Natural killer cell (primary cell): ENCODE measurements at regions not wholly inside any gene's neighbourhood (a gene's known extent, or its start where the extent isn't known, plus 50 kb on each side); places are given as distances from the start of the nearest gene placed in this dataset.

Experiments
- ATAC-seq, 3 donors: fragments of 150-1000 bp in 2 of 3; fragments of 200-7000 bp in 1 of 3; cut with Tn5 transposase; 1 replicate in 1 of 3; 2 replicates in 2 of 3; pipeline ENCODE4 v1.10.0; 2021; ENCODE audit warnings: mild to moderate bottlenecking in 2 of 3, moderate library complexity in 2 of 3
- DNase-seq, 2 donors: peaks; one replicate each; pipeline versions ENCODE4 v3.0.0 to v3.0.0-alpha.2; 2013 to 2021; ENCODE audit warnings: mixed read lengths in 1 of 2
- H3K27ac ChIP-seq: one replicate; pipeline ENCODE4 v1.5.1; 2013; ENCODE audit warnings: mild to moderate bottlenecking, low read length
- H3K27me3 ChIP-seq: one replicate; pipeline ENCODE4 v1.6.1; 2013; ENCODE audit warnings: low read length; ENCODE audit not compliant: control insufficient read depth, insufficient read depth
- H3K36me3 ChIP-seq: one replicate; pipeline ENCODE4 v1.6.1; 2013; ENCODE audit warnings: low read length; ENCODE audit not compliant: control insufficient read depth, insufficient read depth
- H3K4me1 ChIP-seq: one replicate; pipeline ENCODE4 v1.6.1; 2013; ENCODE audit warnings: low read length; ENCODE audit not compliant: control insufficient read depth, insufficient read depth
- H3K4me3 ChIP-seq: one replicate; pipeline ENCODE4 v1.5.1; 2013; ENCODE audit warnings: low read length
- H3K9me3 ChIP-seq: one replicate; pipeline ENCODE4 v1.6.1; 2013; ENCODE audit warnings: low read length; ENCODE audit not compliant: control insufficient read depth, insufficient read depth
- H3K27ac Mint-ChIP-seq, 2 donors: one replicate each; pipeline ENCODE4 v1.8.0; 2022; ENCODE audit warnings: mild to moderate bottlenecking in 2 of 2, mixed read lengths in 2 of 2, moderate library complexity in 1 of 2
- H3K27me3 Mint-ChIP-seq, 2 donors: one replicate each; pipeline ENCODE4 v1.8.0; 2022; ENCODE audit warnings: low read depth in 2 of 2, mixed read lengths in 2 of 2
- H3K36me3 Mint-ChIP-seq: one replicate; pipeline ENCODE4 v1.8.0; 2022; ENCODE audit warnings: mixed read lengths
- H3K4me1 Mint-ChIP-seq, 2 donors: one replicate each; pipeline ENCODE4 v1.8.0; 2022; ENCODE audit warnings: mixed read lengths in 2 of 2
- H3K4me3 Mint-ChIP-seq: one replicate; pipeline ENCODE4 v1.8.0; 2022; ENCODE audit warnings: mild to moderate bottlenecking, moderate library complexity, mixed read lengths
- H3K9me3 Mint-ChIP-seq, 2 donors: one replicate each; pipeline ENCODE4 v1.8.0; 2022; ENCODE audit warnings: mixed read lengths in 2 of 2
- CTCF ChIP-seq: fragments of 200-600 bp; IDR thresholded peaks from one replicate; pipeline ENCODE4 v1.8.0; 2022; ENCODE audit warnings: antibody characterized with exemption
- WGBS: methylation state at CpG from one replicate; pipeline ENCODE4 v1.1.7; 2013; ENCODE audit warnings: missing lambda C conversion rate; ENCODE audit not compliant: insufficient coverage; 5-methylcytosine and 5-hydroxymethylcytosine counted together
- intact Hi-C: fragments of 100-400 bp; cut with micrococcal nuclease; formaldehyde crosslinking; loops from one replicate; pipeline ENCODE4 v1.14.2; 2022

DNA sequence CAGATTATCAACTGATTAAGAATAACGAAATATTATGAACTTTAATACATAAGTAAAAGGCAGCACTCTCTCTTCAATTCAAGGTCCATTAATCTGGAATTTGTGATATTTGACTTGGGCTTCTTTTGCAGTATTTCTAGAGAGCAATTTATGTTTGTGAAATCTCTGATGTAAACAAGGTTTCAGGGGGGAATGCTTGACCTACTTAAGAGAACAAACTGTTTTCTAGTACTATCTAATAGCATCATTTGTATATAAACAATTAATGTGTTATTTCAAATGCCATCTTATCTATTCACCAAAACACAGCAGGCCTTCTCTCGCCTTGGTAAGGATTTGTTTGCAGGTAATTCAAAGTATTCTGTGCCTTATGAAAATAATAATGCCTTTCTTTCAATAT, 103.6 kb upstream of the FST start:
- ATAC-seq = no peak
- no peak overlapping the region for H3K4me3 Mint-ChIP-seq
- H3K36me3 Mint-ChIP-seq = no peaks in the 10 kb centered on the region
- peaks cover 4 to 5% of the 10 kb centered on the region in 2 donors for H3K9me3 Mint-ChIP-seq
- intact Hi-C loops = no loop called here
- Histone ChIP-seq H3K4me1 (no peaks in the 10 kb centered on the region), H3K4me3 (no peak overlapping the region), H3K9me3 (no peaks in the 10 kb centered on the region), H3K36me3 (no peaks in the 10 kb centered on the region), H3K27ac (no peak overlapping the region), H3K27me3 (no peaks in the 10 kb centered on the region)
- no peak for TF ChIP-seq CTCF
- H3K27ac Mint-ChIP-seq = no peak overlapping the region
- no peaks in the 10 kb centered on the region for H3K4me1 Mint-ChIP-seq
- H3K27me3 Mint-ChIP-seq = no peaks in the 10 kb centered on the region
- no CpG with 5 or more reads among the region's 2 CpGs for WGBS
- DNase-seq = no peak

DNA sequence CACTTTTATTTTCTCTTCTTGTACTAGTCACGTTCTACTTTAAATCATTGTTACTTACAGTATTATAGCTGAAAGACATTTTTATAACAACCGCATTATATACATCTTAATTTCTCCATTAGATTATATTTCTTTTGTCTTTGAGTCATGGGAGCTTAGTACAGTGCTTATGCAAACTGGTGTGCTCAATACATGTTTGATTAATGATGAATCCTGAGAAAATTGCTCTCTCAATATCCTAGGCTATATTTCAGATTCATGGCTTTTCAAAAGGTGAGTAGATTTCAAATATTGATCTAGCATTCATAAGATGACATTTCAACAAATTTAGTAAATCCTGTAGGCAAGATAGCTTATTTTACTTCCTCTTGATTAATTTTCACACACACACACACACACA, 102.2 kb upstream of the FST start:
- Mint-ChIP-seq H3K4me1 (no peaks in the 10 kb centered on the region), H3K27me3 (no peaks in the 10 kb centered on the region), H3K36me3 (no peaks in the 10 kb centered on the region), H3K4me3 (no peak overlapping the region), H3K27ac (no peak overlapping the region), H3K9me3 (peaks cover 4 to 8% of the 10 kb centered on the region in 2 donors)
- no CpG with 5 or more reads among the region's 2 CpGs for WGBS
- Histone ChIP-seq H3K27ac (no peak overlapping the region), H3K4me3 (no peak overlapping the region), H3K36me3 (no peaks in the 10 kb centered on the region), H3K4me1 (no peaks in the 10 kb centered on the region), H3K27me3 (no peaks in the 10 kb centered on the region), H3K9me3 (no peaks in the 10 kb centered on the region)
- DNase-seq (no peak), ATAC-seq (no peak)
- TF ChIP-seq CTCF = no peak
- intact Hi-C loops = no loop called here

- no peaks in the 10 kb centered on the region for H3K36me3 Mint-ChIP-seq
- Histone ChIP-seq H3K27ac (no peak overlapping the region), H3K4me3 (no peak overlapping the region), H3K27me3 (no peaks in the 10 kb centered on the region), H3K4me1 (no peaks in the 10 kb centered on the region), H3K9me3 (no peaks in the 10 kb centered on the region), H3K36me3 (no peaks in the 10 kb centered on the region)
- ATAC-seq = no peak
- H3K4me3 Mint-ChIP-seq = no peak overlapping the region
- DNase-seq = no peak
- no peak for TF ChIP-seq CTCF
- intact Hi-C loops = no loop called here
- H3K27ac Mint-ChIP-seq = no peak overlapping the region
- H3K4me1 Mint-ChIP-seq = no peaks in the 10 kb centered on the region
- H3K9me3 Mint-ChIP-seq = peaks cover 4 to 8% of the 10 kb centered on the region in 2 donors
- H3K27me3 Mint-ChIP-seq = no peaks in the 10 kb centered on the region
- WGBS = 88% methylated on average over 1 of the region's 3 CpGs
These were observed 101.7 kb upstream of the FST start for GRCh38 chr5:53378590-53379247.

DNA sequence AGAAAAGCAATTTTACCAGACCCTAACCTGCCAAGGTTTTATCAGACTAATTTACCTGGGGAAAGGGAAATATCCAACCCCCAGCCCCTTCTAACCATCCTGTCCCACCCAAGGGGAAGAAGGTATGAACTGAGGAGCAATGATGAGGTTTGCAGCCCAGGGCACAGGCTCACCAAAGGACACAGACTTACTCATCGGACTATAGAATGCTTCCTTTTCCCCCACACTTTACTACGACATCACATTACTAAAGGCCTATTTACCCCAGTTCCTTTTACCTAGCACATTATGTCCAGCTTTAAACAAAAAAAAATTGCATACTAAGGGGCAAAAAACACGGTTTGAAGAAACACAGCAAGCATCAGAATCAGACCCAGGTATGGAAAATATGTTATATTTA, 94.1 kb upstream of the FST start:
- 84% methylated on average over 2 of the region's 3 CpGs for WGBS
- Mint-ChIP-seq H3K4me1 (no peaks in the 10 kb centered on the region), H3K27ac (no peak overlapping the region), H3K4me3 (no peak overlapping the region), H3K36me3 (no peaks in the 10 kb centered on the region), H3K27me3 (no peaks in the 10 kb centered on the region), H3K9me3 (peaks cover 10% of the 10 kb centered on the region in 2 donors)
- no peaks in the 10 kb centered on the region for H3K27me3 ChIP-seq
- ATAC-seq (no peak), DNase-seq (no peak)
- no peaks in the 10 kb centered on the region for H3K36me3 ChIP-seq
- intact Hi-C loops = no loop called here
- no peak for TF ChIP-seq CTCF
- no peaks in the 10 kb centered on the region for H3K9me3 ChIP-seq
- H3K27ac ChIP-seq = no peak overlapping the region
- no peak overlapping the region for H3K4me3 ChIP-seq
- H3K4me1 ChIP-seq = no peaks in the 10 kb centered on the region
